ENCODE measurements at regions not wholly inside any gene's neighbourhood (a gene's known extent, or its start where the extent isn't known, plus 50 kb on each side); places are given as distances from the start of the nearest gene placed in this dataset.

GRCh38 chr13:97852181-97852874 is 101.1 kb upstream of the IPO5 start:
- ChIA-PET POLR2A (no interaction called here), CTCF (no interaction called here)
- no peak for DNase-seq (ENCODE audit: low spot score)
- no peak for TF ChIP-seq CREB1 (CRISPR knock-in tag; IDR thresholded peaks at IDR 0.05)
- no peaks in the 10 kb centered on the region for H3K27me3 Mint-ChIP-seq (ENCODE audit: low read depth)
- no peaks in the 10 kb centered on the region for H3K36me3 Mint-ChIP-seq
- H3K27ac Mint-ChIP-seq: no peak overlapping the region
- ATAC-seq: no peak
- H3K9me3 Mint-ChIP-seq: peaks cover 11% of the 10 kb centered on the region
- peaks cover 12% of the 10 kb centered on the region for H3K4me1 Mint-ChIP-seq
- no peak overlapping the region for H3K4me3 Mint-ChIP-seq

GRCh38 chr13:97853550-97853949 is 99.9 kb upstream of the IPO5 start:
- Mint-ChIP-seq H3K9me3 (peaks cover 11% of the 10 kb centered on the region), H3K27me3 (ENCODE audit: low read depth) (no peaks in the 10 kb centered on the region), H3K4me1 (peaks cover 12% of the 10 kb centered on the region), H3K36me3 (no peaks in the 10 kb centered on the region), H3K27ac (no peak overlapping the region), H3K4me3 (no peak overlapping the region)
- ChIA-PET CTCF (no interaction called here), POLR2A (no interaction called here)
- TF ChIP-seq TCF7 (CRISPR knock-in tag; IDR thresholded peaks at IDR 0.05; ENCODE audit: low read depth) (no peak), RORB (CRISPR knock-in tag; IDR thresholded peaks at IDR 0.05) (no peak), E2F4 (CRISPR knock-in tag; IDR thresholded peaks at IDR 0.05; ENCODE audit: borderline replicate concordance, low read depth) (no peak), PREB (CRISPR knock-in tag; IDR thresholded peaks at IDR 0.05; ENCODE audit: borderline replicate concordance) (no peak), HMGA2 (CRISPR knock-in tag; IDR thresholded peaks at IDR 0.05) (no peak), ZBTB43 (CRISPR knock-in tag; IDR thresholded peaks at IDR 0.05) (no peak), FOXP1 (CRISPR knock-in tag; IDR thresholded peaks at IDR 0.05; ENCODE audit: borderline replicate concordance) (no peak)
- ATAC-seq (no peak), DNase-seq (ENCODE audit: low spot score) (no peak)

GRCh38 chr13:97855570-97856303 is 97.7 kb upstream of the IPO5 start:
- Mint-ChIP-seq H3K27me3 (ENCODE audit: low read depth) (no peaks in the 10 kb centered on the region), H3K4me1 (peaks cover 8% of the 10 kb centered on the region), H3K4me3 (no peak overlapping the region), H3K9me3 (peaks cover 11% of the 10 kb centered on the region), H3K36me3 (no peaks in the 10 kb centered on the region), H3K27ac (no peak overlapping the region)
- peak; percentile 90 for ATAC-seq
- TF ChIP-seq CTCF (IDR thresholded peaks at IDR 0.05): peak; percentile 75
- TF ChIP-seq CREM (CRISPR knock-in tag; IDR thresholded peaks at IDR 0.05): no peak
- DNase-seq (ENCODE audit: low spot score): peak; percentile 29
- ChIA-PET POLR2A (interaction anchor here (0.6 to 1.5 kb wide), 2 partner anchors 120 to 222 kb away, joined by 3 read pairs; no protein-coding TSS in a partner anchor), CTCF (interaction anchor here (0.6 to 1.8 kb wide), 29 partner anchors 11 to 598 kb away, joined by 3 to 9 read pairs (median 4); no protein-coding TSS in a partner anchor)

GRCh38 chr13:97856304-97856675 is 97.2 kb upstream of the IPO5 start:
- Mint-ChIP-seq H3K4me3 (no peak overlapping the region), H3K9me3 (peaks cover 10% of the 10 kb centered on the region), H3K27ac (no peak overlapping the region), H3K27me3 (ENCODE audit: low read depth) (no peaks in the 10 kb centered on the region), H3K36me3 (no peaks in the 10 kb centered on the region), H3K4me1 (peaks cover 8% of the 10 kb centered on the region)
- DNase-seq (ENCODE audit: low spot score): no peak
- ChIA-PET CTCF (interaction anchor here (0.6 to 1.8 kb wide), 28 partner anchors 11 to 598 kb away, joined by 3 to 9 read pairs (median 4); no protein-coding TSS in a partner anchor), POLR2A (interaction anchor here (1.5 kb wide), 1 partner anchor 120 kb away, joined by 3 read pairs; no protein-coding TSS in a partner anchor)
- no peak for ATAC-seq
- TF ChIP-seq NFYB (CRISPR knock-in tag; conservative IDR thresholded peaks at IDR 0.05; ENCODE audit: low read depth) (no peak), E2F1 (CRISPR knock-in tag; IDR thresholded peaks at IDR 0.05) (no peak), GTF2I (CRISPR knock-in tag; conservative IDR thresholded peaks at IDR 0.05) (no peak), E2F4 (CRISPR knock-in tag; IDR thresholded peaks at IDR 0.05; ENCODE audit: borderline replicate concordance, low read depth) (no peak), ZNF281 (CRISPR knock-in tag; IDR thresholded peaks at IDR 0.05) (no peak), TEAD4 (CRISPR knock-in tag; IDR thresholded peaks at IDR 0.05) (no peak), GABPB1 (CRISPR knock-in tag; IDR thresholded peaks at IDR 0.05) (no peak)
